Ishikawa (cell line): ENCODE measurements at regions not wholly inside any gene's neighbourhood (a gene's known extent, or its start where the extent isn't known, plus 50 kb on each side); places are given as distances from the start of the nearest gene placed in this dataset.

ENCODE experiments used
- CEBPB ChIP-seq: IDR thresholded peaks from 2 replicates; pipeline ENCODE4 v1.6.1; 2012
- EP300 ChIP-seq: IDR thresholded peaks from 2 replicates; pipeline ENCODE4 v1.6.1; 2012; ENCODE audit warnings: borderline replicate concordance
- FOXM1 ChIP-seq: IDR thresholded peaks from 2 replicates; pipeline ENCODE4 v1.6.1; 2012; ENCODE audit warnings: low read depth, borderline replicate concordance
- RAD21 ChIP-seq: IDR thresholded peaks from 2 replicates; pipeline ENCODE4 v1.6.1; 2012; ENCODE audit warnings: low read depth
- USF1 ChIP-seq: IDR thresholded peaks from 2 replicates; pipeline ENCODE4 v1.6.1; 2012
- YY1 ChIP-seq: IDR thresholded peaks from 2 replicates; pipeline ENCODE4 v1.6.1; 2012; ENCODE audit warnings: low read depth
- TF ChIP-seq, protein P1 (sequence below): IDR thresholded peaks from 2 replicates; pipeline ENCODE4 v1.6.1; 2012; ENCODE audit warnings: low read depth, mild to moderate bottlenecking
- TF ChIP-seq, protein P2 (sequence below): IDR thresholded peaks from 2 replicates; pipeline ENCODE4 v1.6.1; 2012

GRCh38 chr4:43835869-43836268 is 612.7 kb downstream of the KCTD8 start:
- TF ChIP-seq FOXM1 (no peak), YY1 (no peak), EP300 (no peak), CEBPB (no peak), USF1 (no peak), RAD21 (no peak)
- TF ChIP-seq, protein P1, sequence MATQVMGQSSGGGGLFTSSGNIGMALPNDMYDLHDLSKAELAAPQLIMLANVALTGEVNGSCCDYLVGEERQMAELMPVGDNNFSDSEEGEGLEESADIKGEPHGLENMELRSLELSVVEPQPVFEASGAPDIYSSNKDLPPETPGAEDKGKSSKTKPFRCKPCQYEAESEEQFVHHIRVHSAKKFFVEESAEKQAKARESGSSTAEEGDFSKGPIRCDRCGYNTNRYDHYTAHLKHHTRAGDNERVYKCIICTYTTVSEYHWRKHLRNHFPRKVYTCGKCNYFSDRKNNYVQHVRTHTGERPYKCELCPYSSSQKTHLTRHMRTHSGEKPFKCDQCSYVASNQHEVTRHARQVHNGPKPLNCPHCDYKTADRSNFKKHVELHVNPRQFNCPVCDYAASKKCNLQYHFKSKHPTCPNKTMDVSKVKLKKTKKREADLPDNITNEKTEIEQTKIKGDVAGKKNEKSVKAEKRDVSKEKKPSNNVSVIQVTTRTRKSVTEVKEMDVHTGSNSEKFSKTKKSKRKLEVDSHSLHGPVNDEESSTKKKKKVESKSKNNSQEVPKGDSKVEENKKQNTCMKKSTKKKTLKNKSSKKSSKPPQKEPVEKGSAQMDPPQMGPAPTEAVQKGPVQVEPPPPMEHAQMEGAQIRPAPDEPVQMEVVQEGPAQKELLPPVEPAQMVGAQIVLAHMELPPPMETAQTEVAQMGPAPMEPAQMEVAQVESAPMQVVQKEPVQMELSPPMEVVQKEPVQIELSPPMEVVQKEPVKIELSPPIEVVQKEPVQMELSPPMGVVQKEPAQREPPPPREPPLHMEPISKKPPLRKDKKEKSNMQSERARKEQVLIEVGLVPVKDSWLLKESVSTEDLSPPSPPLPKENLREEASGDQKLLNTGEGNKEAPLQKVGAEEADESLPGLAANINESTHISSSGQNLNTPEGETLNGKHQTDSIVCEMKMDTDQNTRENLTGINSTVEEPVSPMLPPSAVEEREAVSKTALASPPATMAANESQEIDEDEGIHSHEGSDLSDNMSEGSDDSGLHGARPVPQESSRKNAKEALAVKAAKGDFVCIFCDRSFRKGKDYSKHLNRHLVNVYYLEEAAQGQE, result no peak
- TF ChIP-seq, protein P2, sequence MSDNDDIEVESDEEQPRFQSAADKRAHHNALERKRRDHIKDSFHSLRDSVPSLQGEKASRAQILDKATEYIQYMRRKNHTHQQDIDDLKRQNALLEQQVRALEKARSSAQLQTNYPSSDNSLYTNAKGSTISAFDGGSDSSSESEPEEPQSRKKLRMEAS, result no peak
